ENCODE measurements at regions not wholly inside any gene's neighbourhood (a gene's known extent, or its start where the extent isn't known, plus 50 kb on each side); places are given as distances from the start of the nearest gene placed in this dataset.

GRCh38 chr10:130422366-130423324, 286.5 kb downstream of the GLRX3 start:
- TF ChIP-seq CTCF (IDR thresholded peaks at IDR 0.05) (no peak), POLR2A (IDR thresholded peaks at IDR 0.05) (no peak)
